Loucy (cell line): ENCODE measurements at regions not wholly inside any gene's neighbourhood (a gene's known extent, or its start where the extent isn't known, plus 50 kb on each side); places are given as distances from the start of the nearest gene placed in this dataset.
A peak's percentile ranks its signal among the peaks of the same experiment; 100 is the strongest.

Experiments used
- EZH2phosphoT487 ChIP-seq: fragments of 200-600 bp; IDR thresholded peaks from 2 replicates; pipeline ENCODE4 v1.6.1; 2018; ENCODE audit warnings: antibody characterized with exemption, mild to moderate bottlenecking, moderate library complexity, borderline replicate concordance
- TF ChIP-seq, protein P1 (sequence below): fragments of 200-600 bp; sonication (generic); conservative IDR thresholded peaks from 2 replicates; pipeline ENCODE4 v1.5.1; 2014; ENCODE audit warnings: mild to moderate bottlenecking, antibody characterized with exemption, low read length

DNA sequence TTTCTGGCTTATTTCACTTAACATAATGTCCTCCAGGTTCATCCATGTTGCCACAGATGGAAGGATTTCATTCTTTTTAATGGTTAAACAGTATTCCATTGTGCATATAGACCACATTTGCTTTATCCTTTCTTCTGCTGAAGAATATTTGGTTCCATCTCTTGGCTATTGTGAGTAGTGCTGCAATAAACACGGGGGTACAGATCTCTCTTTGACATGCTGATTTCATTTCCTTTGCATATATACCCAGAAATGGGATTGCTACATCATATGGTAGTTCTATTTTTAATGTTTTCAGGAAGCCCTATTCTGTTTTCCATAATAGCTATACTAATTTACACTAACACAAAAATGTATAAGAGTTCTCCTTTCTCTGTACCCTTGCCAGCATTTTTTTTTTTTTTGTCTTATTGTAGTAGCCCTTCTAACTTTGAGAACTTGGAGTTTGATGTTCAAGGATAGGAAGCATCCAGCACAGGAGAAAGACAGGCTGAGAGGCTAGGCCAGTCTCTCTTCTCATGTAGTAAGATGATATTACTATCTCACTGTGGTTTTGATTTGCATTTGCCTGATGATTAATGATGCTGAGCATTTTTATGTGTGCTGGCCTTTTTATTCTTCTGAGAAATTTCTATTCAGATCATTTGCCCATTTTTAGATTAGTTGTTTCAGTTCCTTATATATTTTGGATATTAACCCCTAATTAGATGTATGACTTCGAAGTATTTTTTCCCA is 592.2 kb upstream of the ZNF608 start:
- TF ChIP-seq, protein P1, sequence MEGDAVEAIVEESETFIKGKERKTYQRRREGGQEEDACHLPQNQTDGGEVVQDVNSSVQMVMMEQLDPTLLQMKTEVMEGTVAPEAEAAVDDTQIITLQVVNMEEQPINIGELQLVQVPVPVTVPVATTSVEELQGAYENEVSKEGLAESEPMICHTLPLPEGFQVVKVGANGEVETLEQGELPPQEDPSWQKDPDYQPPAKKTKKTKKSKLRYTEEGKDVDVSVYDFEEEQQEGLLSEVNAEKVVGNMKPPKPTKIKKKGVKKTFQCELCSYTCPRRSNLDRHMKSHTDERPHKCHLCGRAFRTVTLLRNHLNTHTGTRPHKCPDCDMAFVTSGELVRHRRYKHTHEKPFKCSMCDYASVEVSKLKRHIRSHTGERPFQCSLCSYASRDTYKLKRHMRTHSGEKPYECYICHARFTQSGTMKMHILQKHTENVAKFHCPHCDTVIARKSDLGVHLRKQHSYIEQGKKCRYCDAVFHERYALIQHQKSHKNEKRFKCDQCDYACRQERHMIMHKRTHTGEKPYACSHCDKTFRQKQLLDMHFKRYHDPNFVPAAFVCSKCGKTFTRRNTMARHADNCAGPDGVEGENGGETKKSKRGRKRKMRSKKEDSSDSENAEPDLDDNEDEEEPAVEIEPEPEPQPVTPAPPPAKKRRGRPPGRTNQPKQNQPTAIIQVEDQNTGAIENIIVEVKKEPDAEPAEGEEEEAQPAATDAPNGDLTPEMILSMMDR, result peak; percentile 28
- no peak for TF ChIP-seq EZH2phosphoT487
